ENCODE measurements at regions not wholly inside any gene's neighbourhood (a gene's known extent, or its start where the extent isn't known, plus 50 kb on each side); places are given as distances from the start of the nearest gene placed in this dataset.
"Not testable (repeated sequence)": the region's sequence is repeated elsewhere in the genome, so short reads cannot be mapped to it uniquely, and the experiment has no call there.

DNA sequence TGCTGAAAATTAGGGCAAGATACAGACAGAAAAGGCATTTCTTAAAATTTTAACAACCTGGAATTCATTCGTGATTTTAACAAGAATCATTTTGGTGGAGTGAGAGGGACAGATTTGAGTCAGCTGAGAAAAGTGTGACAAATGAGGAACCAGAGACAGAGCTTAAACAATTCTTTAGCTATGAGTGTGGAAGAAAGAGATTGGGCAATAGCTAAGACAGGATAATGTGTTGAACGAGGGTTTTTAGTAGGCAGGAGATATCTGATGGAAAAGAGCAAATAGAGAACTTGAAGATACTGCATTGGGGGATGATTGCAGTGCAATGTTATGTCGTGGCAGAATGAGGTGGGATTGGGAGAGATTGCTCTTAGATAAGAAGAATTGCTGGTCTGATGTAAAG, 164.2 kb upstream of the SPRY1 start:
- no peak for DNase-seq

DNA sequence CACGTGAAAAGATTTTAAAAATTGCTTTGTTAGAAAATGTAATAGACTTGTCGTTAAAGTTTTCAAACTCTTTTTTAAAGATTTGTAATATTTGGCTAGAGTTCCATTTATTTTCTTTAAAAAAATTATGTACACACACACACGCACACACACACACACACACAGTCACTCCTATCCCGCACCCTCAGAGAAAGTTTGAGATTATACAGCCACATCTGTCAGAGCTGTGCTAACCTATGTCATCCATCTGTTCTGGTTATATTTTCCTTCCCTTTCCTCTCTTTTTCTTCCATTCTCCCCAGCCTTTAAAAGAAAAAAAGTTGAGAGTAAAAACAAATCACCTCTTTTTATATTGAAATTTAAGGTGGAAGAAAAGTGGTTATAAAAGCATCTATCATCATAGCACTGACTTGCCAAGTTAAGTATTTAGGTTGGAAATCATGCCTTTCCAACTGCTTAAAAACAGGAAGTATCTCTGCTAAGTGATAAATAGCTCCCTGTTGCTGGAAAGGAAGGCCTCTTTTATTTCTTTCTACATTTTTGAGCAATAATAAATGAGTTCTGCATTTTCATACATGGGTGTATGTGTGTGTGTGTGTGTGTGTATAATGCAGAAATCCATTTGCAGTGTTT, 163.3 kb upstream of the SPRY1 start:
- DNase-seq: no peak

DNA sequence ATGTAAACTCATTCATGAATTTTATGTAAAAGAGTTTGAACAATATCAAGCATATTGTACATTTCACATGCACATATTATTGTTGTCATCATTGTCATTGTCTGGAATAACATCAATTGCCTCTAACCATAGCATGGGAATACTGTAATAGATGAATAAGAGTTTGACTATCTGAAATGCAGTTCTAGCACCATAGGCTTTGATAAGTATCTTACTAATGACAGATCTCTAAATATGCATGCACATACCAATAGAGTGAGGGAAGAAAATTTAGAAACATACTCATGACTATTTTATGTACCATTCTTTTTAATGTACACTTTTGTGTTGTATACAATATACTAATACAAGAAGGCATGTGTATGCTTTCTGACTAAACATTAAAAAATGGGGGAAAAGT, 161.6 kb upstream of the SPRY1 start:
- DNase-seq: no peak

DNA sequence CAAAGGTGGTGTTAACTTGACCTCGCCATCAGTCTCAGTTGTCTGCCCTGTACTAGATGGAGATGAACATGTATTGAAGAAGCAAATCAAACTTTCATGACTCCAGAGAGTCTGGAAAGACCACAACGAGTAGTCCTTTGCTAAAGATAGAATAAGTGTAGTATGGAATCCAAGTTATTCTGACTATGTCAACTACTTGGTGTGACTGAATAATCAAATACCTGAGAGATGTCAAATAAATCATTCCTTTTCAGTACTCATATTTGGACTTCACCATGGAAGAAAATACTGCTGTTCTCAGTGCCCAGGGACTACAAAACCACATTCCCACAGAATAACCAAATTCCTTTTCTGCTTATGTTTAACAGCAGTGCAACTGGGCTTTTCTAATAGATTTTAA, 161.2 kb upstream of the SPRY1 start:
- no peak for DNase-seq

DNA sequence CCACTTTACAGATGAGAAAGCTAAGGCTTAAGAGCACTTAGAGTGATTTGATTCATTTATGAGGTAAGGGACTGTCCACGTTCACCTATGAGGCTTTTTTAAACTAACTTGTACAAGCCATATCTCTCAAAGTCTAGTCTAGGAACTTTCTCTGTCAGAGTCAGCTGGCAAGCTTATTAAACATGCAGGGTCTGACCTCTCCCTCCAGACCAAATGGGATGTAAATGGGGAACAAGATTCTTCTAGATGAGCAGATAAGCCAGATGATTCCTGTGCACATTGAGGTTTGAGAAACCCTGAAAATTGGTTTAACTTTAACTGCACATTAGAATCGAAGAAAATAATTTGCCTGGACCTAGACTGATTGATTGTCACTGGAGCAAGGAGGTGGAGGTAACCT, 160.0 kb upstream of the SPRY1 start:
- no peak for DNase-seq

DNA sequence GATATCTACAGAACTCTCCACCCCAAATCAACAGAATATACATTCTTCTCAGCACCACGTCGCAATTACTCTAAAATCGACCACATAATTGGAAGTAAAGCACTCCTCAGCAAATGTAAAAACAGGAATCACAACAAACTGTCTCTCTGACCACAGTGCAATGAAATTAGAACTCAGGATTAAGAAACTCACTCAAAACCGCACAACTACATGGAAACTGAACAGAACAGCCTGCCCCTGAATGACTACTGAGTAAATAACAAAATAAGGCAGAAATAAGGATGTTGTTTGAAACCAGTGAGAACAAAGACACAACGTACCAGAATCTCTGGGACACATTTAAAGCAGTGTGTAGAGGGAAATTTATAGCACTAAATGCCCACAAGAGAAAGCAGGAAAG, 156.3 kb upstream of the SPRY1 start:
- not testable (repeated sequence) for DNase-seq

DNA sequence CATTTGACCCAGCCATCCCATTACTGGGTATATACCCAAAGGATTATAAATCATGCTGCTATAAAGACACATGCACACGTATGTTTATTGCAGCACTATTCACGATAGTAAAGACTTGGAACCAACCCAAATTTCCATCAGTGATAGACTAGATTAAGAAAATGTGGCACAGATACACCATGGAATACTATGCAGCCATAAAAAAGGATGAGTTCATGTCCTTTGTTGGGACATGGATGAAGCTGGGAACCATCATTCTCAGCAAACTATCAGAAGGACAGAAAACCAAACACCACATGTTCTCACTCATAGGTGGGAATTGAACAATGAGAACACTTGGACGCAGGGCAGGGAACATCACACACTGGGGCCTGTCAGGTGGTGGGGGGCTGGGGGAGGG, 153.4 kb upstream of the SPRY1 start:
- DNase-seq: not testable (repeated sequence)

DNA sequence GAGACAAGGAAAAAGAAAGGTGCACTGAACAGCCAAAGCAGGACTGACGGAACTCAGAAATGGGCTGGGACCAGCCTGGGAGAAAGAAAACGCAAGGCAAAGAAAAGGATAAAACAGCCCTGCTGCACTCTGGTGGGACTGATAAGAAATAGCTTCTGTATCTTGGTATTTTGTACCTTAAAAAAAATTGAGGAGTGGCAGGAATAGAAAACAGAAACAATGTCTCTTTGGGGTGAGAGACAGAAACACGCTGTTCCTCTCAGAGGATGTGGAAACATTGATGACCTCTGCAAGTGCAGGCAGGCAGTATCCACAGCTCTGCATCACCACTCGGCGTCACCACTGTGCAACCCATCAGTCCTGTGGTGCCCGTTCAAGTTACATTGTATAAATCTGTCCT, 152.5 kb upstream of the SPRY1 start:
- no peak for DNase-seq

DNA sequence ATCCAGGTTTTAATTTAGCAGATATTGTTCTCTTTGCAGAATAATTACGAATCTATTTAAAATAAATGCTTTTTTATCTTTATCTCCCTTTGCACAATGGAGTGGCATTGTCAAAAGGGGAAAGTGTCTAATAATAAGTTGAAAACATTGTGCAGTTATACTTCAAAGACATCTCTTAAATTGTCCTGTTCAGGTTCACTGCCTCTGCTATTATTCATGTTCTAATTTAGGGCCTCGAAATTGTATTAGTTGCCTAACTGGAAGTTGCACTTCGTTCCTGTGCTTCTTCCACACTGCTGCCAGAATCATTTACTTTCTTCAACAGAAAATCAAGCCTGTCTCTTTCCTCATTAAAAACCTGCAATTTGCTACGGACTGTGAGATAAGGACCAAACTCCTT, 150.5 kb upstream of the SPRY1 start:
- no peak for DNase-seq

DNA sequence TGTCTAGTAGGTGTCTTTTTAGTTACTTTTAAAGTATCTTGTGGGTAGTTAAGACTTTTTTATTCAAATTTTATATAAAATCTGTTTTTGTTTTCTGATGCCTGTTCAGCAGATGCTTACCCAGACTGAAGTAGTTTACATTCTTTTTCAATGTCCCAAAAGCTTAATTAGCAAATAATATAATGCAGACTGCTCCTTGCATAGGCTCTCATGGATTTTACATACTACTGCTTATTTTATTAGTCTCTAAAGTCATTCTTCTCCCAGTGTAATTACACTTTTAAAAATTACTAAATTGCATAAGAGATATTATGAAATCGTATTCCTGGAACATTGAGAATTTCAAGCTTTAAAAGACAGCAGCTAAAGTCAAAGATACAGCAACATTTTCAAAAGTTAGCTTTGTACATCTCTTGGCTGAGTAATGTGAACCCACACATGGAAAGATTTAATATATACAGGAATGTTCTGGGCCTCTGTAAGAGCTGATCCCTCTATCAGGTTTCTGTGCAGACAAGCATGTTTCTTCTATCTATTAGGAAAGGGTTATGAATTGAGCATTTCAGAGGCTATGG, 148.4 kb upstream of the SPRY1 start:
- DNase-seq: no peak

DNA sequence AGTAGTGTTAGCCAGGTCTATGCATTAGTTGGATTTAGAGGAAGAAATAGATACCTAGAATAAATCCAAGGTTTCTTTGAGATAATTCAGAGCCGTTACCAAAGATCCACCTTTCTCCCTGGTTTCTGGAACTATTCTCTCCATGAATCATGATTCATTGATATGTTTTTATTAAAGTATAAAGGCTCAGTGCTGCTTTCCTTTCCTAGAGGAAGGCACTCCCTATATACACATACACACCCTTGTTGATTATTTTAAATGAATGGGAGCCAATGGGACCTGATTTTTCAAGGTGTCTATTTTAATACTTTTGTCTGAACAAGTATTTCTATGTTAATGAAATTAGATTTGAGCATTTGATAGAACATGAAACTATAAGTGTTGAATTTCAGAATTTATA, 146.8 kb upstream of the SPRY1 start:
- no peak for DNase-seq

DNA sequence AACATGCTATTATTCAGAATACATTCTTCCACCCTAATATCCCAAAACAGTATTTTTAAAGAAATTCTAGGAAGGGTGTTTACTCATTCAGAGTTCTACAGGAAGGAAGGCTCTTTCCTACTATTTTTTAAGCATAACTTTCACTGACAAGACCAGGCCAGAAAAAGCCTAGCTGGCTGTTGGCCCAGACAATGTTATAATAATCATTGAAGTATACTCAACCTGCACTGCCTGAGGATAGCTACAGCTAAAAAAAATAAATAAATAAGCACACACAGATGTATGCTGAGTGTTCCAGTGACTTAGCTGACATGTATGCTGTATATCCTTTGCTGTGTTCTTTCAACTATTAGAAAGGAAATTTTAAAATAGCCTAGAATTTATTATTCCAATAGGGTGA, 145.8 kb upstream of the SPRY1 start:
- no peak for DNase-seq

DNA sequence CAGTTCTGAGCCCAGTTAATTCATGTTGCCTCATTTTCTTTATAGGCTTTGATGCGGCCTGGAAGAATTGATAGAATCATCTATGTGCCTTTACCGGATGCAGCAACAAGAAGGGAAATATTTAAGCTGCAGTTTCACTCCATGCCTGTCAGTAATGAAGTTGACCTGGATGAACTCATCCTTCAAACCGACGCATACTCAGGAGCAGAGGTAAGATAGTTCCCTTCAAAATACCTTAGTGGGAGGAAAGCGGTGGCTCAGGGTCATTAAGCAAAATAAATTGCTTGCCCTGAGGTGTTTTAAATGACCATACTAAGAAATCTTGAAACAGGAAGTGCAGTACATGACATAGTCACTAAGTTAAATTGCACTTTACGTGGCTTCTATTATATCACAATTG, 140.6 kb upstream of the SPRY1 start:
- DNase-seq: no peak

DNA sequence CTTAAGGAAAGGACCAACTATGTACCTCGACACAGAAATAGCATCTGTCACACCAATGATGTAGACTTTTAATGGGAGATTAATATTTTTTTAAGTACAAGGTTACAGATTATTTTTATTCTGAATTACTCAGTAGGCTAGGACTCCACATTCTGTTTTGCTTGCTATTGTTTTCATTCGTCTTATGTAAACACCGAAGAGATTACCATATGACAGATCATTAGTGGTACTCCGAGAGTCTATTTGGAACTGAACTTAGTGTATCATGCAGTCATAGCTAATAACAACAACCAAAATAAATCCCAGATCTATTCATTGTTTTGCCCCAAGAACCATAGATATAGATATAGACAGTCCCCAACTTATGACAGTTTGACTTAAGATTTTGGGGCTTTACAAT, 139.7 kb upstream of the SPRY1 start:
- DNase-seq: no peak

DNA sequence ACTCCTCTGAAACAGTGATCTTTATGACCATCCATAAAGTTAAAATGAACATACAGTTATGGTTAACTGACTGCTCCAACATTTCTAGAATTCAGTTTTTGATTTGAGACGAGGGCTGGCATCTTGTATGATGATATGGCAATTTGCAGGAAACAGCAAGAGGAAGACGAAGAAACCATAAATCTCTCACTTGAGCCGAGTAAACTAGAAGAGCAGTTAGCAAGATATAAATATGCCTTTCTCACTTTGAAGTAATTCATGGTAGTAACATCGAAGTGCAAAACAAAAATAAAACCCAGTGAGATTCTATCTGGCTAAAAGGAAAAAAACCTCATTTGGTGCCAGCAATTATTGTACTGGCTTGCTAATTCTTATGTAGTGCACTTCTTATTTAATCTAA, 139.0 kb upstream of the SPRY1 start:
- no peak for DNase-seq

DNA sequence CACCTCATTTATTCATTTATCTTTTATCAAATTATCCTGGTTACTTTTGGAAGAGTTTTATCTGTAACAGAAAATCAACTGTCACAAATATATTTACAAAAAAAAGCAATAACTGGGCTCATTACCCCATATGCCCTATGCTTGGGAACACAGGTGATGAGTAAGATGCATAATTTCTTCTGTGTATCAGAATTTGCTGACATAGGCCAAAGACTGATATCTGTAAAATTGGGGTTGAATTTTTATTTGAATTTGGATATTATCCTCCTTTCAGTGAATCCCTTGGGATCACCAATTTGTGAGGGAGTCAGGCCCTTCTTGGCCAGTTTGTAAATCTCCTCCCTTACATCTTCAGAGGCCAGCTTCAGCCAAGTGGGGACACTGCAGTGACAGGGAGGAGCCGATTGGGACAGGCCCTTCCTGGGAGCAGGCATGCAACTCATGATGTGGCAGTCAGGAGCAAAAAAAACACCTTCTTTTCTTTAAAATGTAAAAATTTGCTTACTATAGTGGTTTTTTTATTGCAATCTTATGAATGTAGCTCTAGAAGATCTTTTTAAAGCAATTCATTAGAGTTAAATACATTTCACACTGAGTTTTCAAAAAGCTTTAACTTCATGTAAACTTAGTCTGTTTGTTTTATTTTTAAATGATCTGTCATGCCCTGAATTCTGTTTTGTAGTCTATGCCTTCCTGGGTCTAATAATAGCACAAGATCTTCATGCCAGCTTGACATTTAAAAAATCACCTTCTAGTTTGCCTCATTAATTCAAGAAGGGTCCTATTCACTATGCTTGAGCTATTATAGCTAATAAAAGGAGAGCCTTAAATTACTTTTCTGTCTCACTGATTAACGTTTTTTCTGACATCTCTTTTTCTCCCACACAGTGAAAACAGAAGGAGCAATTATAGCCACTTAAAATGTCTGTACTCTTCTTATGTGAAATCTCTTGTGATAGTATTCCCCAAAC, 136.6 kb upstream of the SPRY1 start:
- DNase-seq: peak; percentile 92

DNA sequence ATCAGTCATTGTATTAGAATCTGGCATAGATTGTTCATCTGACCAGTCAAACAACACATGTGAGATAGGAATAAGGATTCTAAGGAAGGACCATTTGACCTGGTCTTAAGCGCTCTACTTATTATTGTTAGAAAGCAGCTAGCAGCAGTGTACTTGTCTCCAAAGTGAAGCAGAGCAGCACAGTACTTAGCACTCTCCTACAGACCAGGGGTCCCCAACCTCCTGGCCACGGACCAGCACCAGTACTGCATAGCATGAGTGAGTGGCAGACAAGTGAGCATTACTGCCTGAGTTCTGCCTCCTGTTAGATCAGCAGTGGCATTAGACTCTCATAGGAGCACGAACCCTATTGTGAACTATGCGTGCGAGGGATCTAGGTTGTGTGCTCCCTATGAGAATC, 135.9 kb upstream of the SPRY1 start:
- DNase-seq: peak; percentile 92

DNA sequence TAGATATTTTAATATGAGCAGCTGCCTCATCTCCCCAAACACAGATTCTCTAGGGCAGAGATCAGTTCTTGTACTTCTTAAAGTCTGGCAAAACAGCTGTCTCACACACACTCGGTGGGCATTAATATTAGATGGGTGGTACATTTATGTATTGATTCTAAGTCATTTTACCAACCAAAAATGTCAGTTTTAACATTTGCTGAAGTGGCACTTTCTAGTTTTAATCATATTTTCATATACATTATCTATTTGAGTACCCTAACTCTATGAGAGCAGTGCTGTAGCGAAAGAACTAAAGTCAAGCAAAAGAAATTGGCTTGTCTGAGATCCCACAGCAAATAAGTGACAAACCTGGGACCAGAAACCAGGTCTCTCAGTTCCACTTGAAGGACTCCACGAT, 134.5 kb upstream of the SPRY1 start:
- DNase-seq: no peak

DNA sequence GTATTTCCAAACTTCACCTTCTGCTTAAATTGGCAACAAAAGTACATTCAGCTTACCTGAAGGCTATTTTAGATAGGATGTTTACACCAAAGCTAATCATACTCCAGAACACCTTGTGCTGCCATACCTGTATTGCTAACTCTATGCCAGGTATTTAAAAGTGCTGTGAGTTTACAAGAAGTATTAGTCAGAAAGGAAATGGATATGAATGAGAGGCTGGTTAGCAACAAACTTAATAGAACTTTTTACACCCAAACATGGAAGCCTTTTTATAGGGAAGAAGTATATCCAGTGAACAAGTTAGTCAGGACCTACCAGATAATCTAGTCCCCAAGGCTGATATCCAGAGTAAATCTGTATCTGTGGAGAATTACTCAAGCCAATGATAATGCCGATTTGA, 131.2 kb upstream of the SPRY1 start:
- DNase-seq: no peak

DNA sequence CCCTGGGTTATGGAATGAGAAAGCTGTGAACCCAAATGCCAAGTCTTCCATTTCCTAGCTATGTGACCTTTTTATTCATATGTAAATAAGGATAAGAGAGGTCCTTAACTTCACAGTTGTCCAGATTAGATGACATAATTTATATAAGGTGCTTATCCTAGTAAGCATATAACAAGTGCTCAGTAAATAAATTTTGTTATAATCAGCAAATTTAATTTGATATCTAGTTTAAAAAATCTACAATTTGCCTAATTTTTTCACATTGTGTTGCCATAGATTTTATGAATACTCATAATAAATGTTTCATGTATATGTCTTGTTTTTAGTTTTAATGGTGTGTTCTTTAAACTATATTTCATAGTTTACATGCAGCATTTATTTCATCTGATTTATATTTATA, 130.4 kb upstream of the SPRY1 start:
- DNase-seq: no peak

DNA sequence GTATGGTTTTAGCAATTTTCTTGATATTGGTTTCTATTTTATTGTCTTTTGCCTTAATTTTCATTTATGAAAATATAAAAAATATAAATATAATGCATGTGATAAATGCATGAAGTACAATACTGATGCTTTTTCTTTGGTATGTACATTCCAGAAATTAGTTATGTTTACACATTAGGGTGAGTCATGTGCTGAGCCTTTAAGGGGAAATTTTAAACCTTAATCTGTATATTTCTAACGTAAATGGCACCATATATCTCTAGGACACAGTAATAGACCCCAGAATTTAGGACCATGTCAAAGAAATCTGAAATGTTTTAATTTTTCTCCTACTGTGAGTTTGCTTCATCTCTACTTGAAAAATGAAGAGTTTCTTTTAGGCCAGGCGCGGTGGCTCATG, 117.8 kb upstream of the SPRY1 start:
- no peak for DNase-seq

DNA sequence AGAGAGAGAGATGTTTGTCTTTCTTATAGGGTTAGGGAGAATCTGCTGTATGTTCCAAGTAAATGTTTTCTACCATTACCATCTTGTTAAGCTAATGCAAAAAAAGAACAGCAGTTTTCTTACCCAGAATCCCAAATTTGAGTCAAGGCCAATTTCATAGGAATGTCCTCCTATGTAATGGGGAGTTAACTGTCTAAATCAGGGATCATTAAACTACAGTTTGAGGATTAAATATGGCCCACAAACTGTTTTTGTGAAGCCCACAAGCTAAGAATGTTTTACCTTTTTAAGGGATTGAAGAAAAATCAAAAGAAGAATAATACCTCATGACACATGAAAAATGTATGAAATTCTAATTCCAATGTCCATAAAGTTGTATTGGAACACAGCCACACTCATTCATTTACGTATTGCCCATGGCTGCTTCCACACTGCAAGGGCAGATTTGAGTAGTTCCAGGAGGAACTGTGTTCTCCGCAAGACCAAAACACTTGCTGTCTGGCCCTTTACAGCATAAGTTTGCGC, 113.2 kb upstream of the SPRY1 start:
- no peak for DNase-seq

DNA sequence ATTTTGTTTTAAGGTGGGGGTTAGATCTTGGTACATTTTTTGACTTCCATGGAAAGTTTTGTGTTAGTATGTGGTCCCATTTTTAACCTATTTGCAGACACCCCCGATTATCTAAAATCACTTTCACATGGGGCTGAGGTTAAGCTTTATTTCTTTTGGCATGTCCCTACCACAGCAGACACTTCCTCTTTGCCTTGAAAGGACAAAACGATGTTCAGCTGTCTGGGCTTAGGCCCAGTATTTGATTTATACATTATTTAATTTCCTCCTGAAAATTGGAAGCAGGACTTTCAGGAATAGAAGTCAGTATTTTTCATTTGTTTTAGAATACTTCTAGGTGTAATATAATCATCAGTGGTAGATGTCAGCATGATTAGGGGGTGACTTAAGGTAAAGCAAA, 112.4 kb upstream of the SPRY1 start:
- DNase-seq: no peak

DNA sequence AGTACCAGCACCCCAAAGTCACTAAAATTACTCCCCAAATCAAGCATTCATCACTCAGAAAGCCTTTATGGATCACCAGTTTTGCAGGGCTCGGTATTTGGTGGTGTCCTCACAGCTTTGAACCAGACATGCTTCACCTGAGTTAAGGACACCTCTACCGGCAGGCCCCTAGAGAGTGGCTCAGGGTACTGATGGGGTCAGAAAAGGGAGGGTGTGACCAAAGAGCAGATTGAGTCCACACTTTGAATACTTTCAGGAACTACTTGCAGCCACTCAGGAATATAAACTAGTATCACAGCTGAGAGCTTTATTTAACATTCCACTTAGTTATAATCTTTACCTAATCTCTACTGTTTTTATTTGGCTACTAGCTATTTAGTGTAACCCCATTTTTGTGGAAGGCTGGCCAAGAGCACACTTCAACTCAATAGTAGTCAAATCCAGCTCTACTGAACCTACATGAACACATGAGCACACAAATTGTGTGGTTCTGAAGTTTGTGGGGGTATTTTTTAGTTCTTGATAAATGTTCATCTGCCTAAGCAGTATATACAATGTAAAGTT, 109.6 kb upstream of the SPRY1 start:
- no peak for DNase-seq
